ENCODE measurements at regions not wholly inside any gene's neighbourhood (a gene's known extent, or its start where the extent isn't known, plus 50 kb on each side); places are given as distances from the start of the nearest gene placed in this dataset.
A peak's percentile ranks its signal among the peaks of the same experiment; 100 is the strongest.

DNA sequence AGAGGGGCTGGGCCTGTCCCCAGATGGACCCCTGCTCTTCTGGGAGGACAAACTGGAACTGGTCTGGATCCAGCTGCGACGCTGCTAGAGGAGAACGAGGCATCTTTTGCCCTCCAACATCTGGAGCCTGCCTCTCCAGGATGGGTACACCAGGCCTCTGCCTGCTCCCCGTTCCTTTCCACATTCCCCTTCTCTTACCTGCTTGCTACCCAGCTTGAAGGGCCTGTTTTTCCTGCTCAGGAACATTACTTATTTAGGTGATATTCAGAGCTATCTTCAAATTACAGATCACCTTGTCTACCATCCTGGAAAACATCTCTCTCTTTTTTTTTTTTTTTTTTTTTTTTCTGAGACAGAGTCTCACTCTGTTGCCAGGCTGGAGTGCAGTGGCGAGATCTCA, 64.0 kb downstream of the CHRD start:
- Histone ChIP-seq H3F3A (ENCODE audit: insufficient read depth, low read depth) (peaks cover 47% of the 10 kb centered on the region), H3K4me1 (replicated peaks; ENCODE audit: insufficient read depth) (peaks cover 67% of the 10 kb centered on the region), H4K20me1 (ENCODE audit: insufficient read depth) (no peaks in the 10 kb centered on the region), H3K79me2 (ENCODE audit: low read depth) (no peaks in the 10 kb centered on the region), H2AFZ (no peak overlapping the region), H3K27ac (peak overlapping the region; percentile 55), H3K4me2 (peak overlapping the region; percentile 49), H3K36me3 (ENCODE audit: low read depth) (no peaks in the 10 kb centered on the region), H3K27me3 (ENCODE audit: insufficient read depth, low read depth) (no peaks in the 10 kb centered on the region), H3K9me2 (ENCODE audit: insufficient read depth) (no peaks in the 10 kb centered on the region), H3K9me3 (ENCODE audit: insufficient read depth, low read depth) (no peaks in the 10 kb centered on the region), H3K4me3 (no peak overlapping the region)
- ChIA-PET POLR2A (ENCODE audit: unreplicated experiment) (no interaction called here), CTCF (interaction anchor here (0.6 to 1.2 kb wide), 6 partner anchors 21 to 538 kb away, joined by 3 to 11 read pairs (median 3); no protein-coding TSS in a partner anchor)
- BruUV-seq (replicated peaks): no TSS peak
- intact Hi-C loops (cut with micrococcal nuclease; ENCODE audit: unreplicated experiment): no loop called here
- TF ChIP-seq, protein P1, sequence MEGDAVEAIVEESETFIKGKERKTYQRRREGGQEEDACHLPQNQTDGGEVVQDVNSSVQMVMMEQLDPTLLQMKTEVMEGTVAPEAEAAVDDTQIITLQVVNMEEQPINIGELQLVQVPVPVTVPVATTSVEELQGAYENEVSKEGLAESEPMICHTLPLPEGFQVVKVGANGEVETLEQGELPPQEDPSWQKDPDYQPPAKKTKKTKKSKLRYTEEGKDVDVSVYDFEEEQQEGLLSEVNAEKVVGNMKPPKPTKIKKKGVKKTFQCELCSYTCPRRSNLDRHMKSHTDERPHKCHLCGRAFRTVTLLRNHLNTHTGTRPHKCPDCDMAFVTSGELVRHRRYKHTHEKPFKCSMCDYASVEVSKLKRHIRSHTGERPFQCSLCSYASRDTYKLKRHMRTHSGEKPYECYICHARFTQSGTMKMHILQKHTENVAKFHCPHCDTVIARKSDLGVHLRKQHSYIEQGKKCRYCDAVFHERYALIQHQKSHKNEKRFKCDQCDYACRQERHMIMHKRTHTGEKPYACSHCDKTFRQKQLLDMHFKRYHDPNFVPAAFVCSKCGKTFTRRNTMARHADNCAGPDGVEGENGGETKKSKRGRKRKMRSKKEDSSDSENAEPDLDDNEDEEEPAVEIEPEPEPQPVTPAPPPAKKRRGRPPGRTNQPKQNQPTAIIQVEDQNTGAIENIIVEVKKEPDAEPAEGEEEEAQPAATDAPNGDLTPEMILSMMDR (conservative IDR thresholded peaks at IDR 0.05): no peak
- no peak for TF ChIP-seq EZH2 (IDR thresholded peaks at IDR 0.05; ENCODE audit: low read depth)
- DNase-seq: peak; percentile 66 to 89

DNA sequence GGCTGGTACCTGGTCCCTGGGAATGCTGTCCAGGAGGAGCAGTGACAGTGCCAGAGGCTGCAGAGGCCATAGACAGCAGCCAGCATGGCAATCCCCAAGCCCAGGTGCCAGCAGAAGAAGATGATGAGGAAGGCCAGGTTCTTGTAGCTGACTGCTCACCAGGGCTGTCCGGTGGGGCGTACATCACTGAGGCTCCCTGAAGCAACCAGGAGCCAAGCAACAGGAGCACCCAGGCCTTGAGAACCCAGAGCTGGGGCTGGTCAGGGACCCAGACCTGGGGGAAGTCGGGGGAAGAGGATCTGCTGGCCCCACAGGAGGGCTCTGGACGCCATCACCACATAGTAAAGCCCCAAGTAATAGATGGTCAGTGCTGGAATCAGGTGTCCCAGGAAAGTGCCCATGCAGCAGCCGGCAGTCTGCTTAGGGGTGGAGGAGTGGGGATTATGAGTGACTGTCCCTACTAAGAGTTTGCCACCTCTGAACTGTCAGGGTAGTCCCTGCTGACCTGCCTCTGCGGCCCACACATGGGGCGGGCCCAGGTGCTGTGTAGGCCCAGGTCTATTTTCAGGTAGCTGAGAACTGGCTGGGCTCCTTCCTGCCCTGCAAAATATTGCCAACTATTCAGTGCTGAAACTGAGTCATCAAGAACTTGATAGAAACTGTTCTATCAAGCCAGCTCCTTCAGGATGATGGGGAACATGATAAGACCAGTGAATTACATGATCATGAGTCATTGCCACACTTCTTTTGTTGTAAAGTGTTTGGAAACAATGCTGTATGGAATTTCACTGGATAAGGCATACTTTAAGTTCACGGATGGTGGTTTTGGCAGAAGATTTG, 68.7 kb downstream of the CHRD start:
- peak overlapping the region; percentile 79 for H3K27ac ChIP-seq
- no peaks in the 10 kb centered on the region for H3K79me2 ChIP-seq (ENCODE audit: low read depth)
- H3K9me3 ChIP-seq (ENCODE audit: insufficient read depth, low read depth): no peaks in the 10 kb centered on the region
- no peak overlapping the region for H2AFZ ChIP-seq
- H3K27me3 ChIP-seq (ENCODE audit: insufficient read depth, low read depth): no peaks in the 10 kb centered on the region
- ChIA-PET CTCF (interaction anchor here (0.5 to 0.9 kb wide), 2 partner anchors 14 to 113 kb away, joined by 4 to 6 read pairs; partner anchors contain the start of gene EPHB3), POLR2A (ENCODE audit: unreplicated experiment) (interaction anchor here (0.6 kb wide), 3 partner anchors 86 to 543 kb away, joined by 4 to 36 read pairs (median 4); no protein-coding TSS in a partner anchor)
- H3K36me3 ChIP-seq (ENCODE audit: low read depth): no peaks in the 10 kb centered on the region
- intact Hi-C loops (cut with micrococcal nuclease; ENCODE audit: unreplicated experiment): no loop called here
- no peak overlapping the region for H3K4me3 ChIP-seq
- H3K4me2 ChIP-seq: peak overlapping the region; percentile 45
- peaks cover 39% of the 10 kb centered on the region for H3F3A ChIP-seq (ENCODE audit: insufficient read depth, low read depth)
- peaks cover 43% of the 10 kb centered on the region for H3K4me1 ChIP-seq (replicated peaks; ENCODE audit: insufficient read depth)
- H4K20me1 ChIP-seq (ENCODE audit: insufficient read depth): no peaks in the 10 kb centered on the region
- H3K9me2 ChIP-seq (ENCODE audit: insufficient read depth): no peaks in the 10 kb centered on the region
- BruUV-seq (replicated peaks): no TSS peak
- peak; percentile 90 to 100 for DNase-seq
- TF ChIP-seq, protein P1 (conservative IDR thresholded peaks at IDR 0.05): no peak
- TF ChIP-seq EZH2 (IDR thresholded peaks at IDR 0.05; ENCODE audit: low read depth): no peak

DNA sequence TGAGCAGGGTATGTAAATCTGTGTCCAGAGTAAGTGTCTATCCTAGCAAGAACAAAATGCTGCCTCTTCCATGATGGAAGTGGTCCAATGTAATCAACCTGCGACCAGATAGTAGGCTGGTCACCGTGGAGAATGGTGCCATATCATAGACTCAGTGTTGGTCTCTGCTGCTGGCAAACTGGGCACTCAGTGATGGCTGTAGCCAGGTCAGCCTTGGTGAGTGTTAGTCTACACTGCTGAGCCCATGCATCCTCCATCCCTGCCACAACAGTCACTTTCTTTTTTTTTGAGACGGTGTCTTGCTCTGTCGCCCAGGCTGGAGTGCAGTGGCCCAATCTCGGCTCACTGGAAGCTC, 69.3 kb downstream of the CHRD start:
- Histone ChIP-seq H3K4me3 (no peak overlapping the region), H3K4me2 (peak overlapping the region; percentile 15; the same call in 1 of the 2 replicates), H2AFZ (no peak overlapping the region), H3K36me3 (ENCODE audit: low read depth) (no peaks in the 10 kb centered on the region), H3K79me2 (ENCODE audit: low read depth) (no peaks in the 10 kb centered on the region), H3F3A (ENCODE audit: insufficient read depth, low read depth) (peaks cover 33% of the 10 kb centered on the region), H4K20me1 (ENCODE audit: insufficient read depth) (no peaks in the 10 kb centered on the region), H3K9me3 (ENCODE audit: insufficient read depth, low read depth) (no peaks in the 10 kb centered on the region), H3K27ac (peak overlapping the region; percentile 79), H3K27me3 (ENCODE audit: insufficient read depth, low read depth) (no peaks in the 10 kb centered on the region), H3K4me1 (replicated peaks; ENCODE audit: insufficient read depth) (peaks cover 37% of the 10 kb centered on the region), H3K9me2 (ENCODE audit: insufficient read depth) (no peaks in the 10 kb centered on the region)
- TF ChIP-seq, protein P1 (conservative IDR thresholded peaks at IDR 0.05): no peak
- TF ChIP-seq EZH2 (IDR thresholded peaks at IDR 0.05; ENCODE audit: low read depth): no peak
- DNase-seq: no peak
- intact Hi-C loops (cut with micrococcal nuclease; ENCODE audit: unreplicated experiment): no loop called here
- CTCF ChIA-PET: interaction anchor here (0.5 to 0.9 kb wide), 2 partner anchors 14 to 112 kb away, joined by 4 to 6 read pairs; partner anchors contain the start of gene EPHB3
- BruUV-seq (replicated peaks): no TSS peak
- POLR2A ChIA-PET (ENCODE audit: unreplicated experiment): interaction anchor here (0.6 kb wide), 1 partner anchor 543 kb away, joined by 4 read pairs; no protein-coding TSS in a partner anchor

Measured in PC-9 (cell line).